GM12864 (cell line): ENCODE measurements at regions not wholly inside any gene's neighbourhood (a gene's known extent, or its start where the extent isn't known, plus 50 kb on each side); places are given as distances from the start of the nearest gene placed in this dataset.

Experiments
- DNase-seq: peaks from one replicate; pipeline ENCODE4 v3.0.0-alpha.2; 2011; ENCODE audit warnings: low read depth
- H3K4me3 ChIP-seq: 2 replicates; pipeline ENCODE4 v1.5.1; 2011; ENCODE audit warnings: mild to moderate bottlenecking, low read depth, low read length, control low read depth
- CTCF ChIP-seq: IDR thresholded peaks from 2 replicates; pipeline ENCODE4 v1.5.1; 2011; ENCODE audit warnings: low read depth, mild to moderate bottlenecking, moderate library complexity, low read length, control low read depth, inconsistent platforms; ENCODE audit errors: missing control alignments

- no peak for DNase-seq
- no peak for TF ChIP-seq CTCF
- no peak overlapping the region for H3K4me3 ChIP-seq
Measured at GRCh38 chr3:68162644-68163043, 508.2 kb upstream of the SUCLG2 start.

DNA sequence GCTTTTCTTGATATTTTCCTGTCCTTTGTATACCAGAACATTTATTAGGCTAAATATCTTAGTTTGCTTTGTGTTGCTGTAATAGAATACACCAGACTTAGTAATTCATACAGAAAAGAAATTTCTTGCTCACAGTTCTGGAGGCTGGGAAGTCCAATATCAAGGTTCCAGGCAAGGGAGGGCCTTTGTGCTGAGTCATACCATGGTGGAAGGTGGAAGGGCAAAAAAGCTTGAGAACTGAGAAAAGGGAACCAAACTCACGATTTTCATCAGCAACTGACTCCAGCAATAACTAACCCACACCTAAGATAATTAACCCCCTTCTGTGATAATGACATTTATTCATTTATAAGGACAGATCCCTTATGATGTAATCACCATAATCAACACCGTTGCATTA is 496.9 kb upstream of the SUCLG2 start:
- H3K4me3 ChIP-seq: no peak overlapping the region
- no peak for DNase-seq
- TF ChIP-seq CTCF: no peak

DNA sequence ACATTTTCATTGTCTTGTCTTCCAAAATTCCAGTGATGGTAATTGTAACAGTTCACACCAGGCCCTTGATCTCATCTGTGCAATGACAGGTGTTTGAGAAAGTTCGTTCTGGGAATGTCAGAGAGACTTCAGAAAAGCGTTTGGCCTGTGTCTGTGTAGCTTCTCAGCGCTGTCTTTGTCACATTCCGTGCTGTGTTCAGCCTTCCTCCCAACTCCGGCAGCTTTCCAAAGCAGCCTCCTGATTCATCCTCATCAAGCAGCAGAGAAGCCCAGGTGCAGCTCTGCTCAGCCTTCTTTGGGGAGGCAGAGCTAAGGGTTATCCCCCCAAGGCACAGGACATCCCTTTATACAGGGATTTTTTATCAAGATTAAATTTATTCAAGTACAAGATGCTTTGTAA is 494.0 kb upstream of the SUCLG2 start:
- no peak for DNase-seq
- H3K4me3 ChIP-seq: no peak overlapping the region
- no peak for TF ChIP-seq CTCF

- no peak for TF ChIP-seq CTCF
- no peak for DNase-seq
- no peak overlapping the region for H3K4me3 ChIP-seq
Measured at GRCh38 chr3:68142441-68142840, 488.0 kb upstream of the SUCLG2 start.

DNA sequence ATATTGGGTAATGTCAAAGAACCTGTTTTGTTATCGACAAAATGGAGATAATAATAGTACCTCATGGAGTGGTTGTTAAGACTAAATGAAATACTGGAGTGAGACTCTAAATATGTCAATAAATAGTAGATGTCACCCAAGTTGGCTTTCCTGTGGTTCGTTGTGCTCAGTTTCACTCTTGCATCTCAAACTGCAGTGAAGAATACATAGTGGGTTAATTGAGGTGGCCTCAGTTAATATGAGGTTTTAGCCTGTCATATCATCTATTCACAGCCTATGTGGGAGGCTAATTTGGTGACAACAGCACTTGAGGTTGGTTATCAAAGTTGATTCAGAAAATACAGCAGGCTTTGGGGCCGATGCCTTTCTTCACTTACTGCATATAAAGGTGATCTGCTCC is 485.5 kb upstream of the SUCLG2 start:
- TF ChIP-seq CTCF: no peak
- DNase-seq: no peak
- no peak overlapping the region for H3K4me3 ChIP-seq

DNA sequence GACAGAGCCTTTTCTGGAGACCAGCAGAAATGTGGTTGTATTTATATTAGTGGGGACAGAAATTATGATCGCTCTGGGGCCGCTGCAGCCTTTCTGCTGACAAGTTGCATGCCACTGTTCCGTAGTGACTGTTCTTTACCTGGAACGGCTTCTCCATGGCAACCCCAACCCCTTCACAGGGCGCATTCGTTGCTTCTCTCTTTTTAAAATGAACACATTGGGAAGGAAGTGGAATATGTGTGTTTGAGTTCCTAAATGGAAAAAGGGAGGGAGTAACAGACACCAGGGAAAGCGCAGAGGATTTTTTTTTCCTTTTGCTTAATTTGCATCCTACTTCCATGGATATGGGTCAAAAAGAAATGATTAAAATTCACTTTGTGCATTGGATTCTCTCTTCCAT is 482.0 kb upstream of the SUCLG2 start:
- no peak overlapping the region for H3K4me3 ChIP-seq
- no peak for DNase-seq
- no peak for TF ChIP-seq CTCF

DNA sequence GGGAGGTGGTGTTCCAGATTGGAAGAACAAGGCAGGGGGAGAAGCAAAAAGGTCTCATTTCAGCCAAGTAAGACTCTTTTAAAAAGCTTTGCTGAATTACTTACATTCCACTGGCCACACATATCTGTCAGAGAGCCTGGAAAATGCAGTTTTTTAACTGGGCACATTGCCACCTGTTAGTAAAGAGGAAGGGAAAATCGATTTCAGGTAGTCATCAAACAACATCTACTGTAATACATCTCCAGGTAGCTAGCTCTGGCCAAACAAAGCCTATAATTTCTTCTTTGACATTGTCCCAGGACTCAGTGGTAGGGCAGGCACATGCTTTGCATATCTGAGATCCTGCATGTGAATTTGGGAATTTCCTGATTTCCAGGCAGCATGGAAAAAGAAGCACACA is 480.7 kb upstream of the SUCLG2 start:
- no peak overlapping the region for H3K4me3 ChIP-seq
- no peak for DNase-seq
- TF ChIP-seq CTCF: no peak
